Loucy (cell line): ENCODE measurements at regions not wholly inside any gene's neighbourhood (a gene's known extent, or its start where the extent isn't known, plus 50 kb on each side); places are given as distances from the start of the nearest gene placed in this dataset.

ENCODE experiments used
- EZH2phosphoT487 ChIP-seq: fragments of 200-600 bp; IDR thresholded peaks from 2 replicates; pipeline ENCODE4 v1.6.1; 2018; ENCODE audit warnings: antibody characterized with exemption, mild to moderate bottlenecking, moderate library complexity, borderline replicate concordance
- TF ChIP-seq, protein P1 (sequence below): fragments of 200-600 bp; sonication (generic); conservative IDR thresholded peaks from 2 replicates; pipeline ENCODE4 v1.5.1; 2014; ENCODE audit warnings: mild to moderate bottlenecking, antibody characterized with exemption, low read length

DNA sequence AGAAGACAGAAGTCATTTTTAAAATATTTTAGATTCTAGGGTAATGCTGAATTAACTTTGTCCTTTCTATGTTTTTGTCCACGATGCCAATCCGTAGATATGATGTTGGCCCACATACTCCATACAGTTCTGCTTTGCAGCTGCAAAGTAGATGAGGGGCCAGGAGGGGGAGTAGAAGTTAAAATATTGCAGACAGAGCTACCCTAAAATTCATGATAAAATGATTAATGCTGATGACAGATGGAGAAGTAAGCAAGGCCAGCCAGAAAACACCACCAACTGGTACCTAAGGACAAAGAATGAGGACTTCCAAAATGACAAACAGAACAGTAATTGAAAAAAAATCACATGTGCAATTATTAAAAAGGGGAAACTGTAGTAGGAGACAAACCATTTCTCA, 756.6 kb upstream of the ARPP21 start:
- TF ChIP-seq, protein P1, sequence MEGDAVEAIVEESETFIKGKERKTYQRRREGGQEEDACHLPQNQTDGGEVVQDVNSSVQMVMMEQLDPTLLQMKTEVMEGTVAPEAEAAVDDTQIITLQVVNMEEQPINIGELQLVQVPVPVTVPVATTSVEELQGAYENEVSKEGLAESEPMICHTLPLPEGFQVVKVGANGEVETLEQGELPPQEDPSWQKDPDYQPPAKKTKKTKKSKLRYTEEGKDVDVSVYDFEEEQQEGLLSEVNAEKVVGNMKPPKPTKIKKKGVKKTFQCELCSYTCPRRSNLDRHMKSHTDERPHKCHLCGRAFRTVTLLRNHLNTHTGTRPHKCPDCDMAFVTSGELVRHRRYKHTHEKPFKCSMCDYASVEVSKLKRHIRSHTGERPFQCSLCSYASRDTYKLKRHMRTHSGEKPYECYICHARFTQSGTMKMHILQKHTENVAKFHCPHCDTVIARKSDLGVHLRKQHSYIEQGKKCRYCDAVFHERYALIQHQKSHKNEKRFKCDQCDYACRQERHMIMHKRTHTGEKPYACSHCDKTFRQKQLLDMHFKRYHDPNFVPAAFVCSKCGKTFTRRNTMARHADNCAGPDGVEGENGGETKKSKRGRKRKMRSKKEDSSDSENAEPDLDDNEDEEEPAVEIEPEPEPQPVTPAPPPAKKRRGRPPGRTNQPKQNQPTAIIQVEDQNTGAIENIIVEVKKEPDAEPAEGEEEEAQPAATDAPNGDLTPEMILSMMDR = peak; percentile 79
- TF ChIP-seq EZH2phosphoT487 = no peak
